GM18502 (cell line): ENCODE measurements at regions not wholly inside any gene's neighbourhood (a gene's known extent, or its start where the extent isn't known, plus 50 kb on each side); places are given as distances from the start of the nearest gene placed in this dataset.
"Not testable (repeated sequence)": the region's sequence is repeated elsewhere in the genome, so short reads cannot be mapped to it uniquely, and the experiment has no call there.

ENCODE experiments used
- ATAC-seq: cut with Tn5 transposase; IDR thresholded peaks from one replicate; pipeline ENCODE4 v1.9.1; 2021; ENCODE audit warnings: mild to moderate bottlenecking; ENCODE audit not compliant: unreplicated experiment, poor library complexity

DNA sequence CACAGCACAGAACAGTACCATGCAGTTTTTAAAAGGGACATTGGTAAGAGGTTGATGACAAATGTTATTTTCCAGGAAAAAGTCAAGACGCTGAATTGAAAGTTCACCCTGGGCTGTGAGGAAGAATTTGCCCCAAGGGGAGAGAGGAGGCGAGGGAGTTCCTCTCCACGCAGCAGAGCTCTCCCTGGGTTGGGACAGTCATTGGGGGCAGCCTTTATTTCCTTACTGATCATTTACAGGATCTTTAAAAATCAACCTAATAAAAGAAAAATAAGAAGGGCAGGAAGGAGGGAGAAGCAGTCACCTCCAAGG lies 49.9 kb upstream of the WNT7B start:
- ATAC-seq: no peak

DNA sequence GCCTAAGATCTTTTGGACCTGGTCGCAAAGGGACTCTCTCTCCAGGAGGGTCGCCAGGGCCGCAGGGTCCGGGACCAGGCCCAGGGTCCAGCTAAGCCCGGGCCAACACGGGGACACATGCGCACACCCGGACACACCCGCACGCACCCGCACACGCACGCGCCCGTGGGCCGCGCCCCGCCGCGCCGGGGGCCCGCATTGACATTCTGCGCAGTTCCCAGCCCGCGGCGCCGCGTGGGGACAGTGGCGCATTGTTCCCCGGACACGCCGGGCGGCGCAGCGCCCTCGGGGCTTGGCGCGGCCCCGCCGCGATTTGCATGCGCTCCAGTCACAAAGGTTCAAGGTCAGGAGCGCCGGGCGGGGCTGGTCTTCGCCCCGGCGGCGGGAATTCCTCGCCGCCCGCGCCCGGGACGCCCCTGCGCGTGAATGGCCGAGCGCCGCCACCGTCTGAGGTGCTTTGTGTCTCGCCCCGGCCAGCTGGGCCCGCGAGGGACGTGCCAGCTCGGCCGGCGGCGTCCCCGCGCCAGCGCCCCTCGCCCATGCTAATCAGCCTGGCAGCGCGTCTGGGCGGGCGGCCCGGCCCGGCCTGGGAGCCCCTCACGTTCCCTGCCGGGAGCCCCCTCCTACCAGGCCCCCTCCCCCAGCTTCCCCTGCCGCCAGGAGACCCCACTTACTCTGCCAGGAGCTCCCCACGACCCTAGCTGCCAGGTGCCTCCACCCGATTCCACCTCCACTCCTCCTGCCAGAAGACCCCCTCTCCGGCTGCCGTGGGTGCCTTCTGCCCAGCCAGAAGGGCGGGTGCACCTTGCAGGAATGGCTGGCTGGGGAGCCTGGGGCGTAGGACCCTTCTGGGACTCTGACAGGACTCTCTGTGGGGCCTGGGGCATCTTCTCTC lies 50.5 kb upstream of the WNT7B start:
- no peak for ATAC-seq

GRCh38 chr22:46028106-46028991 lies 51.4 kb upstream of the WNT7B start:
- ATAC-seq: no peak

DNA sequence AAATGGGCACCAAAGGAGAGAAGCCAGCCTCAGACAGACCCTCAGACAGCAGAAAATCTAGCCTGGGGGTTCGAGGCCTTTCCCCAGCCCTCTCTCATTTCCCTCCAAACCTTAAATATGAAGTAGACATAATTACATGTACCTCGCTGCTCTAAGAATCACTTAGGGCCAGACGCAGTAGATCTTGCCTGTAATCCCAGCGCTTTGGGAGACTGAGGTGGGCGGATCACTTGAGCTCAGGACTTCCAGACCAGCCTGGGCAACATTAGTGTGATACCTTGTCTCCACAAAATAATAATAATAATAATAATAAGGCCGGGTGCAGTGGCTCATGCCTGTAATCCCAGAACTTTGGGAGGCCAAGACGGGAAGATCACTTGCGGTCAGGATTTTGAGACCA lies 52.1 kb upstream of the WNT7B start:
- no peak for ATAC-seq

- no peak for ATAC-seq
Measured at GRCh38 chr22:46029574-46030200, 52.7 kb upstream of the WNT7B start.

DNA sequence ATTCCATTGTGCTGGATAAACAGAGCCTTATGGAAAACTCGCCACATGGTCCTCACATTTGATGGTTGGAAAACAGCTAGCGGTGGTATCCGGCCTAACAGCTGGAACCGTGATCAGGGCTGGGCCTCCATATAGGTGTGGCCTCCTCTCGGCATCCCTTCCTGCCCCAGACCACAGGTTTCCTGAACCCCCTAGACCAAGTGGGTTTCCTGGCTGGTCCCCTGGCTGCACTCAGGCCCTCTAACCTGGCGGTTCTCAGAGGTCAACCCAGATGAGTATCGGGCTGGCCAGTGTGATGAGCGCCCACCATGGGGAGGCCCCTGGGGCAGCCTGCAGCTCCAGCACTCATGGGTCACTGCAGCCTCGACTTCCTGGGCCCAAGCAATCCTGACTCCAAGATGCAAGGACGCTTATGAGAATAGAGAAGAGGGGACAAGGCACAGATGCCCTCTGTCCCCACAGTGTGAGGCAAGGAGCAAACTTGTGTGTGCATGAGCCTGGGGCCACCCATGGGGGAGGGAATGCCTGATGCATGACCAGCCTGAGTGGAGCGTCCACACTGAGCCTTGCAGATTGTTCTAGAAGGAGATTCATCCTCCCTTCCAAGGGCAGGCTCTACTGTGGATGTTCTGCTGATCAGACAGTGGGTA lies 53.4 kb upstream of the WNT7B start:
- no peak for ATAC-seq

DNA sequence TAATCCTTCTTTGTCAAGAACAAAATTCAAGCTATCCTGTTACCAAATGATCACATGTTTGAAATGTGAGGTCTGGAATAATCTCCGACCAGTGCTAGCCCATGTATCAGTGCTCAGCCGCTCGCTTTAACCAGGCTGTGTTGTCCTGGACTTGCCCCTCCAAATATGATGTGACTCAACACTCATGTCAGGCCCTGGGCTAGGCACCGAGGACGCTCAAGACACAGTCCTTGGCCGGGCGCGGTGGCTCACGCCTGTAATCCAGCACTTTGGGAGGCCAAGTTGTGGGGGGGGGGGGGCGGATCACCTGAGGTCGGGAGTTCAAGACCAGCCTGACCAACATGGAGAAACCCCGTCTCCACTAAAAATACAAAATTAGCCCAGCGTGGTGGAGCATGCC lies 54.1 kb upstream of the WNT7B start:
- ATAC-seq: no peak

- no peak for ATAC-seq
Measured at GRCh38 chr22:46031557-46031956, 54.6 kb upstream of the WNT7B start.

DNA sequence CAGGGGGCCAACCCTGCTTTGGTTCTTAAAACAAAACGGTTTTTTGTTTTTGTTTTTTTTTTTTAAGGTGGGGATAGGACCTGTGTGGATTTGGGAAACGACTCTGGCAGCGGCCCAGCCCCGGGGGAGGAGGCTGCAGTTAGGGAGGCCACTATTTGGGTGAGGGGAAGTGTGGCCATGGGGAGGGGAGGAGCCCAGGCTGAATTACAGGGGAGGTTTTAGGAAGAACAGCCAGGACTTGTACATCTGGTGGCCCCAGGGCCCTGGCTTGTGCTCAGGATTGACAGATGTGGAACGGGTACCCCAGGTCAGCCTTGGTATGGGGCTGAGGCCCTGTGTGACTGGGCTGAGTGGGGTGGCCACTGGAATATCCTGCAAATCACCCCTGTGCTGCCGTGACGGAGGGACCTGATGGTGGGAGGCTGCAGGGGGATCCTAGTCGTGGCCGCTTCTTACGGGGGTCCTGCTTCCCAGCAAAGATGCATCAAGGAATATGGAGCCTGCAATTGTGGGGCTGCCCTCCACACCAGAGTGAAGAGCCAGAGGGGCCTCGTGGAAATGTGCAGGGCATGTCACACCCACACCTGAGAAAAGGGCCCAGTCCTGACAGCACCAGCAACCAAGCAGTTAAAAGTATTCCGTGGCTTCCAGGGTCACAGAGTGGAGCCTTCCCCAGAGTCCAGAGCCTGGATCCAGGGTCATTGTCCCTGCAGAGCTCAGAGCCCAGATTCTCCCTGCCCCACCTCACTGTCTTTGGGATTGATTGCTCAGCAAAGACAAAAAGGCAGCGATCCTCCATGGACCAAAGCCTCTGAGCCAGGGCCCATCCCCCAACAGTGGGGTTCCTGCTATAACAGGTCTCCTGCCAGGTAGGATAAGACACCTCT lies 55.2 kb upstream of the WNT7B start:
- ATAC-seq: no peak

GRCh38 chr22:46033256-46034200 lies 56.6 kb upstream of the WNT7B start:
- ATAC-seq: no peak

- ATAC-seq: not testable (repeated sequence)
Measured at GRCh38 chr22:46034480-46034879, 57.5 kb upstream of the WNT7B start.

DNA sequence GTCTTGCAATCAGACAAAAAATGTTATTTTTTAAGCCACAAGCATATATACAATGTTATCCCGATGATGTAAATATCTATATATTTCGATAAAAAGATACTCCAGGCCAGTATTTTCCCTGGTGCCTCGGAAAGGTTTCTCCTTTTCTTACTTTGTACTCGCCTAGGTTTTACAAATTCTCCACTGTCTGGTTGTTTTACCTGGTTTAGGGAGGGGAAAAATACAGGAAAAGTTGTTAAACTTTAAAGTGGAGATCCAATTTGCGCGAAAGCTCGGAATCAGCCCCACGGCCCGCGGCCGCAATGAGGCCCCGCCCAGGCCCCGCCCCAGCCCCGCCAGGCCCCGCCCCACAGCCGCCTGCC lies 58.4 kb upstream of the WNT7B start:
- ATAC-seq: no peak

GRCh38 chr22:46035742-46036557 lies 59.0 kb upstream of the WNT7B start:
- peak; percentile 92 for ATAC-seq

- ATAC-seq: no peak
Measured at GRCh38 chr22:46036558-46037408, 59.8 kb upstream of the WNT7B start.

GRCh38 chr22:46038174-46038487 lies 61.2 kb upstream of the WNT7B start:
- ATAC-seq: no peak

- no peak for ATAC-seq
Measured at GRCh38 chr22:46038516-46039430, 61.8 kb upstream of the WNT7B start.
